ENCODE measurements at regions not wholly inside any gene's neighbourhood (a gene's known extent, or its start where the extent isn't known, plus 50 kb on each side); places are given as distances from the start of the nearest gene placed in this dataset.
"Not testable (repeated sequence)": the region's sequence is repeated elsewhere in the genome, so short reads cannot be mapped to it uniquely, and the experiment has no call there.

DNA sequence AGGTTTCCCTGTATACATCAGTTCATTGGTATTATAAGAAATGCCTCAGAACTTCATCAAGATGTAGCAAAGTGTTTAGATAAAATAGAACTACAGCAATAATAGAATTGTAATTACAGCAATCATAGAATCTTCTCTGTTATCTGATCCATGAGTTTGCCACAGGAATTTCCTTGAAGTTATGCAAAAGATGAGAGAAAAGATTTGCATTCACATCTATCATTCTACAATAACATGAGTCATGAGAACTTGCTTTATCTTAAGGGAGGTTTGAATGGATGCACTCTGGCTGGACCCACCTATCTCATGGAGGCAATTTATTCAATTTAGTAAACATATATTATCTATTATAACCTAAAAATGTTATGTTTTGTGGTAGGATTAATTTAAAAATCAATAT, 329.8 kb upstream of the EPHA7 start:
- DNase-seq, result no peak

DNA sequence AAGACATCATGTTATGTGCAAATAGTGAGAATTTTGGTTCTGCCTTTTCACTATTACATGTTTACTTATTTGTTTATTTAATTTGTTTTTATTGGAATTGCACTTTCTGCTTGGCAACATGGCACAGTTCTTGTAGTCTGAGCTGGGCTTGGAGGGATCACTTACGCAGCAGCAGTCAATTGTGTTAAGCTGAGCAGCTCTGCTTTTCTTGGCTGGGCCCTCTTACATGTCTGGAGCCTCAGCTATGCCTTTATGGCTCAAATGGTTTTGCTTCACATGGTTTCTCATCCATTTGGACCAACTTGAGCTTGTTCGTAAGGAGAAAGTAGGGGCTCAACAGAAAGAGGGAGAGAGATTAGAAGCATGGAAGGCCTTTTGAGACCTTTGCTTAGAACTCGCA, 327.5 kb upstream of the EPHA7 start:
- DNase-seq, result no peak

- DNase-seq, result no peak
These were observed 325.9 kb upstream of the EPHA7 start for GRCh38 chr6:93745306-93745705.

DNA sequence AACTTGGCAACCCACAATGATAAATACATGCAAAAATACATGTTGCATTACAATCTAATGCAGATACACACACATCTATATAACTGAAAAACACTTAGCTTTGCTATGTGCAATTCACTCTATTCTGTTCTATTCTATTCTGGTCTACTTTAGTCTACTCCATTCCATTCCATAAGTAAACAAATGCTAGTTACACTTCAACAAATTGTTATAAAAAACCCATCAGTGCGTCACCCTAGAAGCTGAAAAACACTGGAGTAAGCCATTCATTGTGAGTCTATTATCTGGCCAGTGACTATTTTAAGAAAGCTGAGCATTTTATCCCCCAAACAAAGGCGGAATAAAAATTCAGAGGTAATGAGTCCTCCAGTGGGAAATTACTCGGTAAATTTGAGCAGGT, 315.7 kb upstream of the EPHA7 start:
- DNase-seq, result peak; percentile 51

- no peak for DNase-seq
These were observed 311.9 kb upstream of the EPHA7 start for GRCh38 chr6:93731306-93731705.

GRCh38 chr6:93728150-93728549, 308.8 kb upstream of the EPHA7 start:
- no peak for DNase-seq

DNA sequence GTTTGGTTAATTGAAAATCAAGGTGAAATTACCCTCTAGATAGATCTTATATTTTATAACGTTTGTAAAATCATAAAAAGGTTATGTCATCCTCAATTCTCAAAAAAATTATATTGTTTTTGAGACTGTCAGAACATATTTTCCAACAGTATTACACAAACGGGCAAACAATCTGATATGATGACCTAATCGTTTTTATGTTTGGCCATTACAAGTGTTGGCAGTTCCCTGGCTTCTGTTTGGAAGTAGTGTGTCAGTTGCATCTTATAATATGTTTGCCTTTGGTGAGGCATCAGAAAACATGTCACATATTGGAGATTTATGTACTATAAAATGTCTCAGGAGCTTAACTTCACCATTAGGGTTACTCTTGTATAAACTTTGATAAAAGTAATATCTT, 308.1 kb upstream of the EPHA7 start:
- no peak for DNase-seq

GRCh38 chr6:93721386-93722048, 302.2 kb upstream of the EPHA7 start:
- DNase-seq, result peak; percentile 18

DNA sequence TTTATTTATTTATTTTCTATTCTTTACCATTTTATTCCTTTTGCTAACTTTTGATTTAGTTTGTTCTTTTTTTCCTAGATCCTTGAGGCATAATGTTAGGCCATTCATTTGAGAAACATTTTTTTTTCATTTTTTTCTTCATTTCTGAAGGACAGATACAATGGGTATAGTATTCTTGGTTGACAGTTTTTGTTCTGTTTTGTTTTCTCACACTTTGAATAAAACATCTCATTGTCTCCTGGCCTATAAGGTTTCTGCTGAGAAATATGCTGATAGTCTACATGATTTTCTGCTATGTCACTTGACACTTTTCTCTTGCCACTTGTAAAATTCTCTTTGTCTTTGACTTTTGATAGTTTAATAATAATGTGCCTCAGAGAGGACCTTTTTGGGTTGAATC, 294.6 kb upstream of the EPHA7 start:
- DNase-seq, result no peak

DNA sequence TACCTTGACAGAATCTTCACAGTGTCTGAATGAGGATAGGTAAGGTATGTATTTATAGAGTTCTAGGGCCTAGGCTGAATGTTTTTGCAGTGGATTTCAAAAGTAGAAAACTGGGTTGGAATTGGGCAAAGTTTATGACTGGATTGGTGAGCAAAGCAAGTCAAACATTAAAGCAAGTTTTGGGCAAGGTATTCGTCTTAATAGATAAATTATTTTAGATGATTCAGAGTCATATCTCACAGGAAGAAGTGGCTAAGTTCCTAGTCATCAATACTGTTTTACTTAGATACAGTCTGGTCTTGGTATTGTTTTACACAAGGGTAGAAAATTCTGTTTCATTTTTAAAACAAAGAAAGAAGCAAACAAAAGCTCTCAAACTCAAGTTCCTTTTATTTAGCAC, 284.1 kb upstream of the EPHA7 start:
- DNase-seq, result no peak

GRCh38 chr6:93701526-93701925, 282.2 kb upstream of the EPHA7 start:
- no peak for DNase-seq

DNA sequence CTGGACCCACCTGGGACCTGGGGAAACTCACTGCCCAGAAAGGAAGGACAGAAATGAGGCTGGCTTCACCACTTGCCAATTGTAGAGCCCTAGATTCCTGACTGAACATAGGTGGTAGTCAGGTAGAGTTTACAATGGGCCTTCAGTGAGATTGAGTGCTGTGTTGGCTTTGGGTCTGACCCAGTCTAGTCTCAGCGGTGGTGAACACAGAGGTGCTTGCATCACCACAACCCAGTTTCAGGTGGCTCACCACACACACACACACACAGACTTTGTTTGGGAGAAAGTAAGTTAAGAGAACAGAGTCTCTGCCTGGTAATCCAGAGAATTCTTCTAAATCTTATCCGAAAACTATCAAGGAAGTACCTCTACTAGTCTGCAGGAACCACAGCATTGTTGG, 266.1 kb upstream of the EPHA7 start:
- DNase-seq, result no peak

DNA sequence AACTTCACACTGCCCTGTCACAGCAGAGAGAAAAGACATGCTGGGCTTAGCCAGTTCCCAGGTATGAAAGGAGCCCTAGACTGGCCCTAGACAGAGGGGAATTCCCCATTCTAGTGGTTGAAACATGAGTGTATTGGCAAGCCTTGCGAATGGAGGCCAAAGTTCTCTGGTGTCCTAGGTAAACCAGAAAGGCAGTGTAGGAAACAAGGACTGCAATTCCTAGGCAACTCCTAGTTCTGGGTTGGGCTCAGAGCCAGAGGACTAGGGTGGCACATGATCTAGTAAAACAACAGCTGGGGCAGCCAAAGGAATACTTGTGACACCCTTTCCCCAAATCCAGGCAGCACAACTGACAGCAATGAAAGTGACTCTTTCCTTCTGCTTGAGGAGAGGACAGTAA, 265.0 kb upstream of the EPHA7 start:
- DNase-seq, result no peak

DNA sequence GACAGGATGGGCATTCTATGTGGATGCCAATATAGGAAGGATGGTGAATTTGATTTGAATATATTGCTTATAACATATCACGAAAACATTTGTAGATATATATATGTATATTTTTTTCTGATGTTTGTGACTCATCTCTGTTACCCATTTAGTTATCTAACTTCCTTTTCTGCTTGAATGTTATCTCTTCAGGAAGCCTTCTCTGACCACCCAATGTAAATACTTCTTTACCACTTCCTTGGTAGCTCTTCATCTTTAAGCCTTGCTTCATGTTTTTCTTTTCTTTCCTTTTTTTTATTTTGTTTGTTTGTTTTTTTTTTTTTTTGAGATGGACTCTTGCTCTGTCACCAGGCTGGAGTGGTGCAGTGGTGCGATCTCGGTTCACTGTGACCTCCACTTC, 260.5 kb upstream of the EPHA7 start:
- no peak for DNase-seq

- DNase-seq, result no peak
These were observed 259.6 kb upstream of the EPHA7 start for GRCh38 chr6:93678841-93679454.

- DNase-seq, result no peak
These were observed 258.1 kb upstream of the EPHA7 start for GRCh38 chr6:93677264-93677965.

DNA sequence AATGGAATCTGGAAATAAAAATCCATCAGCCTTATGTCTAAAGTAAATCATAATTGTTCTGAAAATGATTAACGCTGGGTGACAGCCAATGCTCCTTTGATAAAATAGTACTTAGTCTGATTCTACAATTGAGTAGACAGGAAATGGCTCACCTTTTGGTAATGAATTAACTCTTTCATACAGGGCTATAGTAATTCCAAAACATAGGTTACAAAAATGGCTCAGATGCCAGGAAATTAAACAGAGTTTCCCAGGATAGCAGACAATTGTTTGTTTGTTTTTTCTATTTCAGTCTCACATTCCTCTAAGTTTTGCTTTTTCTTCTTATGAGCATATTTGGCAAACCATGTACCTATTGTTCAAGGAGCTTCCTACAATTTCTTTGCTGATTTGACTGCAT, 257.2 kb upstream of the EPHA7 start:
- no peak for DNase-seq

DNA sequence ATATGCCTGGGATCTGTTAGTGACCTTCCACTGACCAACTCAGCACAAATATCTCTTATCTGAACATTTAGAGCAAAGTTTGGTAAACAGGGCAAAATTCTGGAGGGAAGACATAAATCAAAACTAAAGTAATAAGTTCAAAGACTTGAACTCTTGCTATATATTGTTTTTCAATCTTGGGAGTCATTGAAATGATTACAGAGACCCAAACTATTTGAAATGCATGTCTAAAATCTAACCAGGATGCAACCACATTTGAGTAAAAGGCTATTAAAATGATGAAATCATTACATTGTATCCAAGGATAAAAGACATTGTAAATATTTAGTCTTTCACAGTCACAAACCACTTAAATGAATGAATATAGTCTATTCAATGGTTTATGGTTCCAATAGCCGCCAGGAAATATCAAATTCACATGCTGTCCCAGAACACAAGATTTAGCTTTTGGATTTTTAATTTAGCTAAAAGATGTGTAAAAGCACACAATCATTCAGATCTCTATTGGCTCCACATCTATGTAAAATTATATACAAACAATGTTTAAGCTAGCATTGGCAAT, 256.6 kb upstream of the EPHA7 start:
- DNase-seq, result no peak

DNA sequence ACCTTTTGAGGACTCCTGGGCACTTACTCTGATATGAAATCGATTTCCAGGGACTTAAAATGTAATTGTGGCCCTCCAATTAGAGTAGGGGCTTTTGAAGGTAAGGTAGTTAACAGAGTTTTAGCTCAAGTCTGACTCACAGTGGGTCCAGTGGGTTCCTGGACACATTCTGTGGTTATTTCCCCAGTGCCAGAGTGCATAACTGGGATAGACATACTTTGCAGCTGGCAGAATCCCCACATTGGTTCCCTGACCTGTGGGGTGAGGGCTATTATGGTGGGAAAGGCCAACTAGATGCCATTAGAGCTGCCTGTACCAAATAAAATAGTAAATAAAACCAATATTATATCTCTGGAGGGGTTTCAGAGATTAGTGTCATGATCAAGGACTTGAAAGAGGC, 243.8 kb upstream of the EPHA7 start:
- DNase-seq, result no peak

- DNase-seq, result no peak
These were observed 235.2 kb upstream of the EPHA7 start for GRCh38 chr6:93654548-93654947.

GRCh38 chr6:93644611-93645010, 225.3 kb upstream of the EPHA7 start:
- DNase-seq, result no peak

- DNase-seq, result no peak
These were observed 219.8 kb upstream of the EPHA7 start for GRCh38 chr6:93639126-93639525.

GRCh38 chr6:93636987-93637664, 217.8 kb upstream of the EPHA7 start:
- DNase-seq, result not testable (repeated sequence)

GRCh38 chr6:93624408-93624807, 205.0 kb upstream of the EPHA7 start:
- peak; percentile 27 for DNase-seq

All from NCI-H187 treated with DMSO at 0.1 percent for 48 hours (cell line).